Esophagus muscularis mucosa (tissue), 3 donors: ENCODE measurements at regions not wholly inside any gene's neighbourhood (a gene's known extent, or its start where the extent isn't known, plus 50 kb on each side); places are given as distances from the start of the nearest gene placed in this dataset.

Source experiments
- CTCF ChIP-seq, 3 experiments: fragments of 200-600 bp in 2 of 3; fragments of 450-650 bp in 1 of 3; sonication (generic) in 2 of 3; IDR thresholded peaks; one replicate each; pipeline ENCODE4 v1.5.1; 2017 to 2019; ENCODE audit warnings: antibody characterized with exemption in 3 of 3, mild to moderate bottlenecking in 2 of 3, moderate library complexity in 1 of 3
- POLR2A ChIP-seq: fragments of 450-650 bp; IDR thresholded peaks from one replicate; pipeline ENCODE4 v1.6.1; 2017; ENCODE audit warnings: antibody characterized with exemption, moderate library complexity, mild to moderate bottlenecking, low read depth
- POLR2AphosphoS5 ChIP-seq, 2 donors: sonication (generic); formaldehyde crosslinking; IDR thresholded peaks; one replicate each; pipeline ENCODE4 v1.6.1; 2017; ENCODE audit warnings: antibody characterized with exemption in 2 of 2

GRCh38 chr4:184310171-184310567 is 92.5 kb upstream of the ENPP6 start:
- TF ChIP-seq CTCF (IDR thresholded peaks at IDR 0.05) (peak in 1 of 3 experiments; percentile 39), POLR2A (no peak), POLR2AphosphoS5 (IDR thresholded peaks at IDR 0.05) (no peak)
